ENCODE measurements at regions not wholly inside any gene's neighbourhood (a gene's known extent, or its start where the extent isn't known, plus 50 kb on each side); places are given as distances from the start of the nearest gene placed in this dataset.
"Not testable (repeated sequence)": the region's sequence is repeated elsewhere in the genome, so short reads cannot be mapped to it uniquely, and the experiment has no call there.

- H3K27me3 Mint-ChIP-seq; H3K4me1 Mint-ChIP-seq (ENCODE audit: low read depth); H3K9me3 Mint-ChIP-seq; H3K4me3 Mint-ChIP-seq; H3K36me3 Mint-ChIP-seq (ENCODE audit: low read depth); H3K27ac Mint-ChIP-seq: not testable (repeated sequence)
- peak; percentile 42 for DNase-seq
Measured at GRCh38 chr13:18599791-18600211, 581.8 kb downstream of the TUBA3C start.

GRCh38 chr13:18598543-18598942 is 583.1 kb downstream of the TUBA3C start:
- H3K4me1 Mint-ChIP-seq (ENCODE audit: low read depth); H3K27me3 Mint-ChIP-seq; H3K36me3 Mint-ChIP-seq (ENCODE audit: low read depth); H3K27ac Mint-ChIP-seq; DNase-seq; H3K9me3 Mint-ChIP-seq; H3K4me3 Mint-ChIP-seq: not testable (repeated sequence)

GRCh38 chr13:18597940-18598339 is 583.7 kb downstream of the TUBA3C start:
- DNase-seq; H3K9me3 Mint-ChIP-seq; H3K27me3 Mint-ChIP-seq; H3K27ac Mint-ChIP-seq; H3K4me1 Mint-ChIP-seq (ENCODE audit: low read depth); H3K4me3 Mint-ChIP-seq; H3K36me3 Mint-ChIP-seq (ENCODE audit: low read depth): not testable (repeated sequence)

- not testable (repeated sequence) for H3K36me3 Mint-ChIP-seq (ENCODE audit: low read depth); H3K4me3 Mint-ChIP-seq; H3K27ac Mint-ChIP-seq; H3K27me3 Mint-ChIP-seq; DNase-seq; H3K4me1 Mint-ChIP-seq (ENCODE audit: low read depth); H3K9me3 Mint-ChIP-seq
Measured at GRCh38 chr13:18577103-18577502, 604.5 kb downstream of the TUBA3C start.

- H3K9me3 Mint-ChIP-seq; H3K36me3 Mint-ChIP-seq (ENCODE audit: low read depth); DNase-seq; H3K4me1 Mint-ChIP-seq (ENCODE audit: low read depth); H3K27me3 Mint-ChIP-seq; H3K4me3 Mint-ChIP-seq; H3K27ac Mint-ChIP-seq: not testable (repeated sequence)
Measured at GRCh38 chr13:18567890-18568289, 613.7 kb downstream of the TUBA3C start.

All from activated T-cell treated with anti-CD3 and anti-CD28 coated beads, Interleukin-2, amount 50 U/mL, for 24 hours (primary cell).